ENCODE measurements at regions not wholly inside any gene's neighbourhood (a gene's known extent, or its start where the extent isn't known, plus 50 kb on each side); places are given as distances from the start of the nearest gene placed in this dataset.
A peak's percentile ranks its signal among the peaks of the same experiment; 100 is the strongest.

DNA sequence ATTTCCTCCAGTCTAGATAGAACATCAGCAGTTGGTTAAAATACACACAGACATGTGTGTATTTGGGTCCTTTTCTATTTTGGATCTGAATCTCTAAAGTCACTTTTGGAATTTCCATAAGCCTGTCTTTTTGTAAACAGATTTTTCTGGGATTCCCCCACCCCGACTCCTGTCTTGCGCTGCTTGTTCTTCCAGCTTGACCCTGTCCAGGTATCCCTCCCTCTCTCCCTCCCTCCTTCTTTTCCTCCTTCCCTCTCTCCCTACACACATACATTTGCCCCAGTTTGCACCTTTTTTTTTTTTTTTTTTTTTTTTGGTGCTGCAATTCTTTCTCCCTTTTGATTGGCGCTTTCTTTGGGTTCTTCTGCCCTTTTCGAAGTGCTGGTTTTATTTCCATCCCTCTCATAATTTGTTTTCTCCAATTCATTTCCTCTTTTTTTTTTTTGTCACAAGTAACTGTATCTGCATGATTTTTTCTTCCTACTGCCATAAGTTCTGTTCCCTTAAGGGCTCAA lies 114.8 kb upstream of the SERTAD2 start:
- H3K9me1 ChIP-seq (replicated peaks; ENCODE audit: control insufficient read depth, extremely low read depth, insufficient read depth, low read length) = no peaks in the 10 kb centered on the region
- no peak for TF ChIP-seq POLR2AphosphoS5 (IDR thresholded peaks at IDR 0.05; ENCODE audit: insufficient read depth, low read depth, low read length)
- no peak for TF ChIP-seq EZH2 (IDR thresholded peaks at IDR 0.05; ENCODE audit: borderline replicate concordance, low read depth, low read length, severe bottlenecking)
- TF ChIP-seq, protein P1, sequence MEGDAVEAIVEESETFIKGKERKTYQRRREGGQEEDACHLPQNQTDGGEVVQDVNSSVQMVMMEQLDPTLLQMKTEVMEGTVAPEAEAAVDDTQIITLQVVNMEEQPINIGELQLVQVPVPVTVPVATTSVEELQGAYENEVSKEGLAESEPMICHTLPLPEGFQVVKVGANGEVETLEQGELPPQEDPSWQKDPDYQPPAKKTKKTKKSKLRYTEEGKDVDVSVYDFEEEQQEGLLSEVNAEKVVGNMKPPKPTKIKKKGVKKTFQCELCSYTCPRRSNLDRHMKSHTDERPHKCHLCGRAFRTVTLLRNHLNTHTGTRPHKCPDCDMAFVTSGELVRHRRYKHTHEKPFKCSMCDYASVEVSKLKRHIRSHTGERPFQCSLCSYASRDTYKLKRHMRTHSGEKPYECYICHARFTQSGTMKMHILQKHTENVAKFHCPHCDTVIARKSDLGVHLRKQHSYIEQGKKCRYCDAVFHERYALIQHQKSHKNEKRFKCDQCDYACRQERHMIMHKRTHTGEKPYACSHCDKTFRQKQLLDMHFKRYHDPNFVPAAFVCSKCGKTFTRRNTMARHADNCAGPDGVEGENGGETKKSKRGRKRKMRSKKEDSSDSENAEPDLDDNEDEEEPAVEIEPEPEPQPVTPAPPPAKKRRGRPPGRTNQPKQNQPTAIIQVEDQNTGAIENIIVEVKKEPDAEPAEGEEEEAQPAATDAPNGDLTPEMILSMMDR (IDR thresholded peaks at IDR 0.05; ENCODE audit: extremely low read depth in 1 of 2, insufficient read depth in 1 of 2, low read depth in 1 of 2, low read length in 2 of 2) = no peak
- TF ChIP-seq JUN (IDR thresholded peaks at IDR 0.05; ENCODE audit: borderline replicate concordance, insufficient read depth, insufficient read length, low read depth) = no peak
- TF ChIP-seq FOS (IDR thresholded peaks at IDR 0.05; ENCODE audit: borderline replicate concordance, insufficient read depth, low read length) = no peak
- no peak for TF ChIP-seq POLR2A (IDR thresholded peaks at IDR 0.05; ENCODE audit: low read depth, low read length)
- TF ChIP-seq, protein P2, sequence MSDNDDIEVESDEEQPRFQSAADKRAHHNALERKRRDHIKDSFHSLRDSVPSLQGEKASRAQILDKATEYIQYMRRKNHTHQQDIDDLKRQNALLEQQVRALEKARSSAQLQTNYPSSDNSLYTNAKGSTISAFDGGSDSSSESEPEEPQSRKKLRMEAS (IDR thresholded peaks at IDR 0.05; ENCODE audit: insufficient read depth, insufficient read length) = no peak
- TF ChIP-seq MYC (IDR thresholded peaks at IDR 0.05; ENCODE audit: low read depth, low read length) = no peak
- no peak for TF ChIP-seq GATA2 (IDR thresholded peaks at IDR 0.05; ENCODE audit: insufficient read depth, insufficient read length, low read depth, low read length)
- H3K4me3 ChIP-seq (replicated peaks in 1 of 3; ENCODE audit: insufficient read depth in 1 of 3, low read depth in 1 of 3, low read length in 3 of 3) = peak overlapping the region; percentile 57 to 80 (median 75)
- H3K36me3 ChIP-seq (ENCODE audit: control insufficient read depth in 2 of 2, extremely low read depth in 1 of 2, insufficient read depth in 2 of 2, low read length in 2 of 2) = no peaks in the 10 kb centered on the region
- H3K9ac ChIP-seq (replicated peaks; ENCODE audit: extremely low read depth, insufficient read depth, low read length) = peak overlapping the region; percentile 91
- FAIRE-seq (no peak), DNase-seq (ENCODE audit: low read depth, low spot score) (no peak)
- BruUV-seq (replicated peaks) = TSS peak; percentile 84
- H2AFZ ChIP-seq (ENCODE audit: low read depth, low read length) = peak overlapping the region; percentile 10
- H4K20me1 ChIP-seq (replicated peaks; ENCODE audit: control insufficient read depth, extremely low read depth, insufficient read depth, low read length) = no peaks in the 10 kb centered on the region
- intact Hi-C loops (cut with micrococcal nuclease) = loop anchor here (5.0 kb wide), 1 partner anchor 71 kb away; no protein-coding TSS in a partner anchor
- peak overlapping the region; percentile 99 for H3K4me2 ChIP-seq (ENCODE audit: insufficient read depth, low read length)
- dilution Hi-C loops (cut with MboI; ENCODE audit: extremely low pct_ligation_motif_present, low sequenced_read_pairs) = no loop called here
- H3K79me2 ChIP-seq (ENCODE audit: control insufficient read depth, insufficient read depth, low read length) = no peaks in the 10 kb centered on the region
- peaks cover 12% of the 10 kb centered on the region for H3K4me1 ChIP-seq (ENCODE audit: control insufficient read depth, extremely low read depth, insufficient read depth, low read length)
- no peaks in the 10 kb centered on the region for H3K27me3 ChIP-seq (ENCODE audit: control insufficient read depth in 2 of 2, insufficient read depth in 2 of 2, low read length in 2 of 2)
- no peaks in the 10 kb centered on the region for H3K9me3 ChIP-seq (replicated peaks; ENCODE audit: control insufficient read depth, insufficient read depth, low read length)
- peak overlapping the region; percentile 87 for H3K27ac ChIP-seq (ENCODE audit: insufficient read depth, low read depth, low read length)
- ChIA-PET POLR2A (interaction anchor here (1.7 kb wide), 3 partner anchors 11 to 114 kb away, joined by 6 to 19 read pairs (median 9); partner anchors contain the start of gene SERTAD2), CTCF (interaction anchor here (1.5 to 1.9 kb wide), 4 partner anchors 17 to 116 kb away, joined by 13 to 22 read pairs (median 18); partner anchors contain the start of gene SERTAD2)

All from endothelial cell of umbilical vein (primary cell).